PFSK-1 (cell line): ENCODE measurements at regions not wholly inside any gene's neighbourhood (a gene's known extent, or its start where the extent isn't known, plus 50 kb on each side); places are given as distances from the start of the nearest gene placed in this dataset.

Experiments used
- FOXP2 ChIP-seq: optimal IDR thresholded peaks from 2 replicates; pipeline ENCODE3; 2011; ENCODE audit warnings: borderline replicate concordance, control low read depth, inconsistent platforms; ENCODE audit not compliant: insufficient read depth; ENCODE audit errors: extremely low read length, extremely low read depth
- POLR2AphosphoS5 ChIP-seq: IDR thresholded peaks from 2 replicates; pipeline ENCODE4 v1.6.1; 2012; ENCODE audit warnings: low read depth, mild to moderate bottlenecking, control low read depth, low read length, moderate library complexity
- SIN3A ChIP-seq: IDR thresholded peaks from 2 replicates; pipeline ENCODE4 v1.6.1; 2012; ENCODE audit warnings: mild to moderate bottlenecking, low read length, moderate library complexity, borderline replicate concordance; ENCODE audit not compliant: insufficient read depth
- TAF1 ChIP-seq: IDR thresholded peaks from 2 replicates; pipeline ENCODE4 v1.6.1; 2012; ENCODE audit warnings: low read length, control low read depth, borderline replicate concordance; ENCODE audit not compliant: insufficient read depth
- TF ChIP-seq, protein P1 (sequence below), 2 experiments: IDR thresholded peaks; 2 replicates each; pipeline versions ENCODE4 v1.6.1 to v1.8.0; 2011 to 2012; ENCODE audit warnings: low read depth in 2 of 2, low read length in 2 of 2, control low read depth in 1 of 2, inconsistent platforms in 1 of 2, mild to moderate bottlenecking in 1 of 2, moderate library complexity in 1 of 2; ENCODE audit not compliant: insufficient read depth in 1 of 2

DNA sequence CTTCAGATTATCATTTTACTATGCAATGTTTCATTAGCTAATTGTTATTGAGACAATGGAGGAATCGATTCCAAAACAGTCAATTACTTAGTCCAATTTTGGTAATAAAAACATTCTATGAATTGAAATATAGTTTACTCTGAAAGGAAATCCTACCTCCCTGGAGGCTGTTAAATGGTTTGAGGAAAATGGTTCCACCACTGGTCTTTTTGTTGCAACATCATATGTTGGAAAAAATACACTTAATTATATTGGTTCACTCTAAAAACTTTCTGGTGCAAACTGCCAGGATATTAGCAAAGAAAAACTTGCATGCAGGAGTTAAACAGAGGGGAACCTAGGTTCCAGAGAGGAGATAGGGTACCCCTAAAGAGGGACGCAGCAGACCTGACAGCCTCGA is 267.3 kb upstream of the LYZL1 start:
- TF ChIP-seq FOXP2 (no peak), POLR2AphosphoS5 (no peak), SIN3A (no peak), TAF1 (no peak)
- TF ChIP-seq, protein P1, sequence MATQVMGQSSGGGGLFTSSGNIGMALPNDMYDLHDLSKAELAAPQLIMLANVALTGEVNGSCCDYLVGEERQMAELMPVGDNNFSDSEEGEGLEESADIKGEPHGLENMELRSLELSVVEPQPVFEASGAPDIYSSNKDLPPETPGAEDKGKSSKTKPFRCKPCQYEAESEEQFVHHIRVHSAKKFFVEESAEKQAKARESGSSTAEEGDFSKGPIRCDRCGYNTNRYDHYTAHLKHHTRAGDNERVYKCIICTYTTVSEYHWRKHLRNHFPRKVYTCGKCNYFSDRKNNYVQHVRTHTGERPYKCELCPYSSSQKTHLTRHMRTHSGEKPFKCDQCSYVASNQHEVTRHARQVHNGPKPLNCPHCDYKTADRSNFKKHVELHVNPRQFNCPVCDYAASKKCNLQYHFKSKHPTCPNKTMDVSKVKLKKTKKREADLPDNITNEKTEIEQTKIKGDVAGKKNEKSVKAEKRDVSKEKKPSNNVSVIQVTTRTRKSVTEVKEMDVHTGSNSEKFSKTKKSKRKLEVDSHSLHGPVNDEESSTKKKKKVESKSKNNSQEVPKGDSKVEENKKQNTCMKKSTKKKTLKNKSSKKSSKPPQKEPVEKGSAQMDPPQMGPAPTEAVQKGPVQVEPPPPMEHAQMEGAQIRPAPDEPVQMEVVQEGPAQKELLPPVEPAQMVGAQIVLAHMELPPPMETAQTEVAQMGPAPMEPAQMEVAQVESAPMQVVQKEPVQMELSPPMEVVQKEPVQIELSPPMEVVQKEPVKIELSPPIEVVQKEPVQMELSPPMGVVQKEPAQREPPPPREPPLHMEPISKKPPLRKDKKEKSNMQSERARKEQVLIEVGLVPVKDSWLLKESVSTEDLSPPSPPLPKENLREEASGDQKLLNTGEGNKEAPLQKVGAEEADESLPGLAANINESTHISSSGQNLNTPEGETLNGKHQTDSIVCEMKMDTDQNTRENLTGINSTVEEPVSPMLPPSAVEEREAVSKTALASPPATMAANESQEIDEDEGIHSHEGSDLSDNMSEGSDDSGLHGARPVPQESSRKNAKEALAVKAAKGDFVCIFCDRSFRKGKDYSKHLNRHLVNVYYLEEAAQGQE (IDR thresholded peaks at IDR 0.05; ENCODE audit: insufficient read depth in 1 of 2, low read depth in 2 of 2, low read length in 2 of 2) = no peak

DNA sequence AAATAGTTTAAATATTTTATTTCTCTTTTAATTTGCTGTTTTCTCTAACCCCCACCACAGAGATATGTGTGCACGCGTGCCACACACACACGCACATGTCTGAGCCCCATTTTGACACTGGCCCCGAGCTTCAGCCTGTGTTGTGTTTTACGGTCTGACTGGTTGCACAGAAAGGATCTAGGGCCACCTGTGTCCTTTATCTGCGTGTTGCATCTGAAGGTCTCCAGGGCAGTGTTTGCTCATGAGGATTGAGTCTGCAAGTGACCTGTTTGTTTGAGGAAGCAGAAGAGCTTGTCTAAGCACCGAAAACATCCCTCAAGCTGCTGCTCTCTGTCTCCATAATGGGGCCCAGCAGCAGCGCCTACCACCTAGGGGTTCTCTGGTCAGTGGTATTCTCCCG is 266.4 kb upstream of the LYZL1 start:
- TF ChIP-seq POLR2AphosphoS5 = no peak
- TF ChIP-seq, protein P1 (IDR thresholded peaks at IDR 0.05; ENCODE audit: insufficient read depth in 1 of 2, low read depth in 2 of 2, low read length in 2 of 2) = no peak
- TF ChIP-seq SIN3A = no peak
- no peak for TF ChIP-seq TAF1

DNA sequence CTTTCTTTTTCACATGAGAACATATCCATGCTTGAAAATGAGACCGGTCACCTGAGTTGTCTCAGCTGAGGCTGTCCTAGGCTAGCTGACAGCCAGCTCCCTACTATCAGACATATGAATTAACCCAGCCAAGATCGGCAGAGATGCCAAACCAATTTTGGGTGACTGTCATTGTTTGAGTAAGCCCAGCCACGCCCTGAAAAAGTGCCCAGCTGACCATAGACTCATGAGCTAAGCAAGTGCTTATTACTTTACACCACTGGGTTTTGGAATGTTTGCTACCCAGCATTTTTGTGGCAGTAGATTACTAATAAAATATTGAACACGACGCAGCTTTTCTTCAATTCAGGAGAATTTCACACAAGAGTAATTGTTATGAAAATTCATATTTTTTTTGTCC is 265.2 kb upstream of the LYZL1 start:
- TF ChIP-seq SIN3A (no peak), FOXP2 (no peak), TAF1 (no peak), POLR2AphosphoS5 (no peak)
- TF ChIP-seq, protein P1 (IDR thresholded peaks at IDR 0.05; ENCODE audit: insufficient read depth in 1 of 2, low read depth in 2 of 2, low read length in 2 of 2) = no peak

DNA sequence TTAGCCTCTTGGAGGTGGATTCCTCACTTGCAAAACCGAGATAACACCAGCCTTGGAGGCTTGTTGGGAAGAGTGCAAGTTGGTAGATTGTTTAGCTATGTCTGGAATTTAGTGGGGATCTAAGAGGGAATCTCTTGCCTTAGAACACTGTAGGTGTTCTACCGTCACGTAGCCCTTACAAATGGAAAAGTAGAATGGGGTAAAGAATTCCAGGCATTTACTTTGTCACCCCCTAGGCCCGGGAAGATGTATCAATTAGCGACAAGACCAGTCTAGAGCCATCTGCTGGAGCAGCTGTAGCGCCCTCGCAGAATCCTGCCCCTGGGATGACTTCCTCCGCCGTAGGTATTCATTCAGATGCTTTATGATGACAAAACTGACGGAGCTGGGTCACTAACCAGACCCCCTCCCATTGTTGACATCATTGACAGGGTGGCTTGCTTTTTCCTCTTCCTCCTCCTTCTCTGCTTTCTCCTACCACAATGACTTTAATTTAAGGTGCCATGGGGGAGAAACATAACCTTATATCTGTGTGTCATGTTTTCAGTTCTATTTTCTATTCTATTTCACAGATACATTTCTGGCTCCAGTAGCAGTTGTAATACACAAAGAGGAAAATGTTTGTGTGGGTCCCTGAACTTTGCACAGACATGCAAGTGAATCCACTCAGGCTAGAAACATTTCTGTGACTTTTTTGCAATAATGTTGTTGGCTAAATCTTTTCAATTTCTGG is 262.6 kb upstream of the LYZL1 start:
- TF ChIP-seq FOXP2 = no peak
- TF ChIP-seq TAF1 = no peak
- TF ChIP-seq SIN3A = no peak
- TF ChIP-seq, protein P1 (IDR thresholded peaks at IDR 0.05; ENCODE audit: insufficient read depth in 1 of 2, low read depth in 2 of 2, low read length in 2 of 2) = no peak
- no peak for TF ChIP-seq POLR2AphosphoS5
